ENCODE measurements at regions not wholly inside any gene's neighbourhood (a gene's known extent, or its start where the extent isn't known, plus 50 kb on each side); places are given as distances from the start of the nearest gene placed in this dataset.

DNA sequence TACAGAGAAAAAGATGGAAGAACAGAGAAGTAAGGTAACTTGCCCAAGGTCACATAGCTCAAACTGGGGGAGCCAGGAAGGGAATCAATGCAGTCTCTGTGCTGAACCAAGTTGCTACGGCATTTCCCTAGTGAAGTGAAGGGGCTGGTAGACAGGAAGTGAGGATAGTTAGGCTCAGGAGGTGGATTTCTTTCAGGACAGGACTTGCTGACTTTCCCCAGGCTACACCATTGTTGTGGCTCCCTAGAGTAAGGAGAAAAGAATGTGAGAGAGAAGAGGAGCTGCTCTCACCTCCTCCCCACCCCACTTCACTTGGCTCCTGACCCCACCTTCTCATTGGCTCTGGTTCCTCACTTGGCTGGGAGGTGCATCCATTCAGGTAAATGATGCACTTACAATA lies 316.9 kb downstream of the INHBA start:
- POLR2A ChIA-PET (ENCODE audit: low non-redundant PET) = no interaction called here
- H3K27ac ChIP-seq = no peak overlapping the region
- CTCF ChIA-PET = no interaction called here
- DNase-seq (ENCODE audit: low spot score) = peak; percentile 77
- TF ChIP-seq, protein P1, sequence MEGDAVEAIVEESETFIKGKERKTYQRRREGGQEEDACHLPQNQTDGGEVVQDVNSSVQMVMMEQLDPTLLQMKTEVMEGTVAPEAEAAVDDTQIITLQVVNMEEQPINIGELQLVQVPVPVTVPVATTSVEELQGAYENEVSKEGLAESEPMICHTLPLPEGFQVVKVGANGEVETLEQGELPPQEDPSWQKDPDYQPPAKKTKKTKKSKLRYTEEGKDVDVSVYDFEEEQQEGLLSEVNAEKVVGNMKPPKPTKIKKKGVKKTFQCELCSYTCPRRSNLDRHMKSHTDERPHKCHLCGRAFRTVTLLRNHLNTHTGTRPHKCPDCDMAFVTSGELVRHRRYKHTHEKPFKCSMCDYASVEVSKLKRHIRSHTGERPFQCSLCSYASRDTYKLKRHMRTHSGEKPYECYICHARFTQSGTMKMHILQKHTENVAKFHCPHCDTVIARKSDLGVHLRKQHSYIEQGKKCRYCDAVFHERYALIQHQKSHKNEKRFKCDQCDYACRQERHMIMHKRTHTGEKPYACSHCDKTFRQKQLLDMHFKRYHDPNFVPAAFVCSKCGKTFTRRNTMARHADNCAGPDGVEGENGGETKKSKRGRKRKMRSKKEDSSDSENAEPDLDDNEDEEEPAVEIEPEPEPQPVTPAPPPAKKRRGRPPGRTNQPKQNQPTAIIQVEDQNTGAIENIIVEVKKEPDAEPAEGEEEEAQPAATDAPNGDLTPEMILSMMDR (conservative IDR thresholded peaks at IDR 0.05; ENCODE audit: low read depth) = no peak

DNA sequence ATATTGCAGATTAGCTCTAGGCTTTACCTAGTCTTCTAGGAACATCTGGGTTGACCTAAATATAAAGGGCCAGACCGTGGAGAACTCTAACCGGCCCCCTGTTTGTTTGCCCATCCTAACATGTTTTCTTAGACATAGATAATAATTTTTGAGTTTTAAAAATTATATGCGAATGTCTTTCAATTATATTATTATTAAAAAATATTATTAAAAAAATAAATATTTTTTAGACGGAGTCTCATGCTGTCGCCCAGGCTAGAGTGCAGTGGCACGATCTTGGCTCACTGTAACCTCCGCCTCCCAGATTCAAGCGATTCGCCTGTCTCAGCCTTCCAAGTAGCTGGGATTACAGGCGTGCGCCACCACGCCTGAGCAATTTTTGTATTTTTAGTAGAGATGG lies 318.5 kb downstream of the INHBA start:
- DNase-seq (ENCODE audit: low spot score) = no peak
- ChIA-PET CTCF (interaction anchor here (0.6 to 0.7 kb wide), 2 partner anchors 198 to 874 kb away, joined by 3 read pairs; no protein-coding TSS in a partner anchor), POLR2A (ENCODE audit: low non-redundant PET) (interaction anchor here (0.7 kb wide), 1 partner anchor 23 kb away, joined by 8 read pairs; no protein-coding TSS in a partner anchor)
- H3K27ac ChIP-seq = no peak overlapping the region
- TF ChIP-seq, protein P1 (conservative IDR thresholded peaks at IDR 0.05; ENCODE audit: low read depth) = no peak

DNA sequence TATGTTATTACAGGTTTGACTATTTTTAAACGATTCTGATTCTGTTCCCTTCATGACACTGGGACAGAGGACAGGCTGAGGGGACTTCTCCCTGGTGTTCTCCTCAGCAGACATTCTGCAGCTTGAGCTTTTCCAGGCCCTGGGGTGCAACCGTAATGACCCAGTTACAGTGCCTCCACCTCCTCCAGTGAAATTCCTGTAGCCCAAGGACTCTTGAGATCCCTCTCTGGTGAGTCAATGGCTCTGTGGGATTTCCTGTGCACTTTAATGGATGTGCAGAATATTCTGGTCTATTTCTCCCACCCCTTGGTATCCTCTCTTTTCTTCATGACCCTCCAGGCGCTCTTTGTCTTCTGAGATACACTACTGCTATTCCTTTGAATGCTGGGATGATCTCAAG lies 319.3 kb downstream of the INHBA start:
- H3K27ac ChIP-seq = no peak overlapping the region
- TF ChIP-seq, protein P1 (conservative IDR thresholded peaks at IDR 0.05; ENCODE audit: low read depth) = no peak
- ChIA-PET CTCF (no interaction called here), POLR2A (ENCODE audit: low non-redundant PET) (no interaction called here)
- no peak for DNase-seq (ENCODE audit: low spot score)

DNA sequence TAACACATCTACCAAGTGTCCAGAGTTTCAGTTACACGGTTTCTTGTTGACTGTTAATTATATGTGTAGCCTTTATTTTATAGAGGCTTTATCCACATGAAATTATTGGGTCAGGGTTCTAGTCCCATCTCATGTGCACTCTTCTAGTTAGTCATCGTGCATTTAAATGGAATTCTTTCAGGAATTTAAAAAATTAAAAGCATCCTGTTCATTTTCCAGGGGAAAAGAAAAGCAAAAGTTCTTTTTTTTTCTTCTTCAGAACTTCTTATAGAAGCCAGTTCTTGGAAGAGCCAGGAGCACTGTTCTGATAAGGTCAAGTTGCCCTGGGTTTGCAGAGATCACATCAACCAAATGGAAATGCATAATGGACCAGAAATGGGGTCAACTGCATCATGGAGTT lies 324.7 kb downstream of the INHBA start:
- no peak for DNase-seq (ENCODE audit: low spot score)
- no peak overlapping the region for H3K27ac ChIP-seq
- TF ChIP-seq, protein P1 (conservative IDR thresholded peaks at IDR 0.05; ENCODE audit: low read depth) = no peak
- POLR2A ChIA-PET (ENCODE audit: low non-redundant PET) = no interaction called here
- CTCF ChIA-PET = interaction anchor here (0.6 kb wide), 1 partner anchor 831 kb away, joined by 3 read pairs; no protein-coding TSS in a partner anchor

DNA sequence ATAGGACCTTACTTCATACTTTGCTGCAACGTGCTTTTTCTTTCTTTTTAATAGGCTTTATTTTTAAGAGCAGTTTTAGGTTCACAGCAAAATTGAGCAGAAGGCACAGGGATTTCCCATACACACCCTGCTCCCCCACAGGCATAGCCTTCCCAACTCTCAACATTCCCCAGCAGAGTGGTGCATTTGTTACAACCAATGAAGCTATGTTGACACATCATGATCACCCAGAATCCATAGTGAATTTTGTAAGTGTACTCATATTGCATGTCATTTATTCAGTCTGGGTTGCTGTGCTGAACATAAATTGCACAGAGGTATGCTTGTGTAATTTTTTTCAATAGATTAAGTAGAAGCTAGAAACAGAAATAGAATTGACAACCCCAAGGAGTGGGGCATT lies 327.3 kb downstream of the INHBA start:
- TF ChIP-seq, protein P1 (conservative IDR thresholded peaks at IDR 0.05; ENCODE audit: low read depth) = no peak
- ChIA-PET POLR2A (ENCODE audit: low non-redundant PET) (no interaction called here), CTCF (no interaction called here)
- no peak overlapping the region for H3K27ac ChIP-seq
- no peak for DNase-seq (ENCODE audit: low spot score)

DNA sequence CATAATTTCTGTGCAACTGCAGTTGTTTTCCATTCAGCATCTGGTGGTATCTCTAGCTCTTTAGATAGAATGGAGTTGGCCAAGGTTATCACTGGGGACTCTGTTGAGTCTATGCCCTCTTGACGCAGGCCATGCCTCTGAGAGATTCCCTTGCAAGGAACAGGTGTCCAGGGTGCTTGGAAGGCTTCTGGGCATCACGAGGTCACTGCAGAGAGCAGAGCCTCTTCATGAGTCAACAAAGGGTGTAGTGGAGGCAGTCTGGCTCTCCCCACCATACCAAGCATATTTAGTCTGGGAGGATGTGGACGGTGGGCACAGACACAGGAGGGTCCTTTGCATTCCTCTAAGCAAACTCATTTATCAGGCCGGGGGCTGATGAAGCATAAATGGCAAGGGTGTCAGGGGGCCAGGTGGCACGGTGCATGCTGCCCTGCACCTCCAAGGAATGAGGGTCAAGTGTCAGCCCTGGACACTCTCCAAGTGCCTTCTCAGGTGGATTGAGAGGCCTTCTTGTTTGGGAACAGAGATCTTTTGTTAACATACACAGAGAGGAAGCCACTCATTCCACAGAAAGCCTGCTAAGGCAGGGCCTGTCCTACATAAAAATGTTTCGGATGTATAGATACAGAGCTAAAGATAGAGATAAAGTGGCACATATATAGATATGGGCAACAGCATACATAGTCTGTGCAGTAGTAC lies 328.6 kb downstream of the INHBA start:
- TF ChIP-seq, protein P1 (conservative IDR thresholded peaks at IDR 0.05; ENCODE audit: low read depth) = no peak
- H3K27ac ChIP-seq = no peak overlapping the region
- no peak for DNase-seq (ENCODE audit: low spot score)
- CTCF ChIA-PET = no interaction called here
- POLR2A ChIA-PET (ENCODE audit: low non-redundant PET) = no interaction called here
